Ishikawa (cell line): ENCODE measurements at regions not wholly inside any gene's neighbourhood (a gene's known extent, or its start where the extent isn't known, plus 50 kb on each side); places are given as distances from the start of the nearest gene placed in this dataset.

Experiments used
- CEBPB ChIP-seq: IDR thresholded peaks from 2 replicates; pipeline ENCODE4 v1.6.1; 2012
- CREB1 ChIP-seq: IDR thresholded peaks from 2 replicates; pipeline ENCODE4 v1.6.1; 2012; ENCODE audit warnings: low read depth
- EGR1 ChIP-seq: IDR thresholded peaks from 2 replicates; pipeline ENCODE4 v1.6.1; 2012
- EP300 ChIP-seq: IDR thresholded peaks from 2 replicates; pipeline ENCODE4 v1.6.1; 2012; ENCODE audit warnings: borderline replicate concordance
- FOXM1 ChIP-seq: IDR thresholded peaks from 2 replicates; pipeline ENCODE4 v1.6.1; 2012; ENCODE audit warnings: low read depth, borderline replicate concordance
- MAX ChIP-seq: IDR thresholded peaks from 2 replicates; pipeline ENCODE4 v1.6.1; 2012
- NFIC ChIP-seq: IDR thresholded peaks from 2 replicates; pipeline ENCODE4 v1.6.1; 2012
- RAD21 ChIP-seq: IDR thresholded peaks from 2 replicates; pipeline ENCODE4 v1.6.1; 2012; ENCODE audit warnings: low read depth
- REST ChIP-seq: IDR thresholded peaks from 2 replicates; pipeline ENCODE4 v1.6.1; 2012; ENCODE audit warnings: low read depth, mild to moderate bottlenecking
- TAF1 ChIP-seq: IDR thresholded peaks from 2 replicates; pipeline ENCODE4 v1.6.1; 2012; ENCODE audit warnings: low read depth, mild to moderate bottlenecking
- TCF12 ChIP-seq: IDR thresholded peaks from 2 replicates; pipeline ENCODE4 v1.6.1; 2012; ENCODE audit warnings: low read depth
- TEAD4 ChIP-seq: IDR thresholded peaks from 2 replicates; pipeline ENCODE4 v1.6.1; 2012
- USF1 ChIP-seq: IDR thresholded peaks from 2 replicates; pipeline ENCODE4 v1.6.1; 2012
- YY1 ChIP-seq: IDR thresholded peaks from 2 replicates; pipeline ENCODE4 v1.6.1; 2012; ENCODE audit warnings: low read depth
- ZBTB7A ChIP-seq: IDR thresholded peaks from 2 replicates; pipeline ENCODE4 v1.6.1; 2012; ENCODE audit warnings: low read depth

GRCh38 chr5:101673120-101673519 is 623.0 kb downstream of the SLCO4C1 start:
- TF ChIP-seq REST (no peak), TAF1 (no peak), ZBTB7A (no peak), EGR1 (no peak), YY1 (no peak), CEBPB (no peak), NFIC (no peak), FOXM1 (no peak)

- no peak for TF ChIP-seq YY1
- TF ChIP-seq NFIC: no peak
- TF ChIP-seq TCF12: no peak
- no peak for TF ChIP-seq USF1
- TF ChIP-seq REST: no peak
- TF ChIP-seq RAD21: no peak
- TF ChIP-seq FOXM1: no peak
- no peak for TF ChIP-seq MAX
- no peak for TF ChIP-seq ZBTB7A
- no peak for TF ChIP-seq CEBPB
Measured at GRCh38 chr5:101664071-101664791, 631.9 kb downstream of the SLCO4C1 start.

- no peak for TF ChIP-seq FOXM1
- no peak for TF ChIP-seq TCF12
- TF ChIP-seq CREB1: no peak
- TF ChIP-seq MAX: no peak
- no peak for TF ChIP-seq TEAD4
- TF ChIP-seq NFIC: no peak
- no peak for TF ChIP-seq YY1
Measured at GRCh38 chr5:101663543-101663942, 632.5 kb downstream of the SLCO4C1 start.

GRCh38 chr5:101662263-101662662 is 633.8 kb downstream of the SLCO4C1 start:
- TF ChIP-seq CEBPB: no peak
- TF ChIP-seq ZBTB7A: no peak
- no peak for TF ChIP-seq TAF1

- TF ChIP-seq ZBTB7A (no peak), YY1 (no peak), TAF1 (no peak), FOXM1 (no peak), REST (no peak), EP300 (no peak)
Measured at GRCh38 chr5:101658433-101658832, 637.7 kb downstream of the SLCO4C1 start.

GRCh38 chr5:101653996-101654395 is 642.1 kb downstream of the SLCO4C1 start:
- TF ChIP-seq FOXM1 (no peak), TAF1 (no peak), REST (no peak), TEAD4 (no peak), NFIC (no peak), CEBPB (no peak), TCF12 (no peak), ZBTB7A (no peak), CREB1 (no peak)
